Gastrocnemius medialis (tissue), 4 donors: ENCODE measurements at regions not wholly inside any gene's neighbourhood (a gene's known extent, or its start where the extent isn't known, plus 50 kb on each side); places are given as distances from the start of the nearest gene placed in this dataset.

ENCODE experiments used
- POLR2A ChIP-seq, 2 donors: fragments of 450-650 bp; IDR thresholded peaks; one replicate each; pipeline ENCODE4 v1.6.1; 2017; ENCODE audit warnings: antibody characterized with exemption in 2 of 2, mild to moderate bottlenecking in 2 of 2, moderate library complexity in 2 of 2
- TF ChIP-seq, protein P1 (sequence below), 5 experiments: fragments of 450-650 bp in 3 of 5; fragments of 200-600 bp in 2 of 5; sonication (generic) in 2 of 5; IDR thresholded peaks in 4 of 5; conservative IDR thresholded peaks in 1 of 5; 1 replicate in 4 of 5; 2 replicates in 1 of 5; pipeline ENCODE4 v1.5.1; 2016 to 2019; ENCODE audit warnings: antibody characterized with exemption in 5 of 5, mild to moderate bottlenecking in 3 of 5, moderate library complexity in 3 of 5

DNA sequence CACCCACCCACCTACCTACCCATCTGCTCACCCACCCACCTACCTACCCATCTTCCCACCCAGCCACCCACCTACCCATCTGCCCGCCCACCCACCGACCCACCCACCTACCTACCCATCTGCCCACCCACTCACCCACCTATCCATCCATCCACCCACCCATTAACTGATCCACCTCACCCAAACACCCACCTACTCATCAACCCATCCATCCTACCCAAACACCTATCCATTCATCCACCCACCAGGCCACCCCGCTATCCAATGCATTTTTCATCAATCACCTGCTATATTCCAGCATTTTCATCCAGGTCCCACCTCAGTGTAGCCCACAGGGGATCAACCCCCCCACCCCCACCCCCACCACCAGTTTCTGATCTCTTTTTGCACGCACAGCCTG lies 121.8 kb downstream of the GLI2 start:
- TF ChIP-seq, protein P1, sequence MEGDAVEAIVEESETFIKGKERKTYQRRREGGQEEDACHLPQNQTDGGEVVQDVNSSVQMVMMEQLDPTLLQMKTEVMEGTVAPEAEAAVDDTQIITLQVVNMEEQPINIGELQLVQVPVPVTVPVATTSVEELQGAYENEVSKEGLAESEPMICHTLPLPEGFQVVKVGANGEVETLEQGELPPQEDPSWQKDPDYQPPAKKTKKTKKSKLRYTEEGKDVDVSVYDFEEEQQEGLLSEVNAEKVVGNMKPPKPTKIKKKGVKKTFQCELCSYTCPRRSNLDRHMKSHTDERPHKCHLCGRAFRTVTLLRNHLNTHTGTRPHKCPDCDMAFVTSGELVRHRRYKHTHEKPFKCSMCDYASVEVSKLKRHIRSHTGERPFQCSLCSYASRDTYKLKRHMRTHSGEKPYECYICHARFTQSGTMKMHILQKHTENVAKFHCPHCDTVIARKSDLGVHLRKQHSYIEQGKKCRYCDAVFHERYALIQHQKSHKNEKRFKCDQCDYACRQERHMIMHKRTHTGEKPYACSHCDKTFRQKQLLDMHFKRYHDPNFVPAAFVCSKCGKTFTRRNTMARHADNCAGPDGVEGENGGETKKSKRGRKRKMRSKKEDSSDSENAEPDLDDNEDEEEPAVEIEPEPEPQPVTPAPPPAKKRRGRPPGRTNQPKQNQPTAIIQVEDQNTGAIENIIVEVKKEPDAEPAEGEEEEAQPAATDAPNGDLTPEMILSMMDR (IDR thresholded peaks at IDR 0.05 in 4 of 5, conservative IDR thresholded peaks at IDR 0.05 in 1 of 5): no peak
- no peak for TF ChIP-seq POLR2A (IDR thresholded peaks at IDR 0.05)
